Retina (tissue), 1 donor: ENCODE measurements at regions not wholly inside any gene's neighbourhood (a gene's known extent, or its start where the extent isn't known, plus 50 kb on each side); places are given as distances from the start of the nearest gene placed in this dataset.

Experiments
- DNase-seq: peaks from one replicate; pipeline ENCODE4 v3.0.0-alpha.2; 2016

GRCh38 chr20:61117725-61118124, 134.3 kb upstream of the CDH4 start:
- no peak for DNase-seq

GRCh38 chr20:61118429-61119224, 133.4 kb upstream of the CDH4 start:
- no peak for DNase-seq

GRCh38 chr20:61119273-61119672, 132.8 kb upstream of the CDH4 start:
- DNase-seq = no peak

GRCh38 chr20:61119794-61120410, 132.2 kb upstream of the CDH4 start:
- DNase-seq = no peak

GRCh38 chr20:61120595-61121515, 131.2 kb upstream of the CDH4 start:
- peak; percentile 72 for DNase-seq

GRCh38 chr20:61121661-61122060, 130.4 kb upstream of the CDH4 start:
- DNase-seq = no peak

- no peak for DNase-seq
These were observed 128.8 kb upstream of the CDH4 start for GRCh38 chr20:61123286-61123685.

GRCh38 chr20:61123751-61124368, 128.2 kb upstream of the CDH4 start:
- DNase-seq = no peak

- DNase-seq = no peak
These were observed 127.0 kb upstream of the CDH4 start for GRCh38 chr20:61125076-61125475.

GRCh38 chr20:61125546-61126180, 126.4 kb upstream of the CDH4 start:
- DNase-seq = no peak

- no peak for DNase-seq
These were observed 125.5 kb upstream of the CDH4 start for GRCh38 chr20:61126369-61127195.

GRCh38 chr20:61127311-61128039, 124.6 kb upstream of the CDH4 start:
- DNase-seq = no peak

- no peak for DNase-seq
These were observed 123.3 kb upstream of the CDH4 start for GRCh38 chr20:61128701-61129269.

GRCh38 chr20:61129311-61129710, 122.8 kb upstream of the CDH4 start:
- no peak for DNase-seq

GRCh38 chr20:61130156-61130555, 121.9 kb upstream of the CDH4 start:
- no peak for DNase-seq

- DNase-seq = no peak
These were observed 120.1 kb upstream of the CDH4 start for GRCh38 chr20:61131944-61132343.

- no peak for DNase-seq
These were observed 118.5 kb upstream of the CDH4 start for GRCh38 chr20:61133611-61134010.

GRCh38 chr20:61134296-61135030, 117.6 kb upstream of the CDH4 start:
- no peak for DNase-seq

- no peak for DNase-seq
These were observed 116.8 kb upstream of the CDH4 start for GRCh38 chr20:61135266-61135665.

GRCh38 chr20:61135968-61136367, 116.1 kb upstream of the CDH4 start:
- DNase-seq = peak; percentile 65
